Testis (tissue), 2 donors: ENCODE measurements at regions not wholly inside any gene's neighbourhood (a gene's known extent, or its start where the extent isn't known, plus 50 kb on each side); places are given as distances from the start of the nearest gene placed in this dataset.

Experiments used
- CTCF ChIP-seq, 3 experiments: fragments of 450-650 bp in 2 of 3; fragments of 200-600 bp in 1 of 3; sonication (generic) in 1 of 3; IDR thresholded peaks; one replicate each; pipeline ENCODE4 v1.5.1; 2016 to 2019; ENCODE audit warnings: antibody characterized with exemption in 3 of 3, mild to moderate bottlenecking in 2 of 3, moderate library complexity in 1 of 3
- POLR2A ChIP-seq: fragments of 450-650 bp; IDR thresholded peaks from one replicate; pipeline ENCODE4 v1.6.1; 2017; ENCODE audit warnings: antibody characterized with exemption, mild to moderate bottlenecking, moderate library complexity

- TF ChIP-seq CTCF (IDR thresholded peaks at IDR 0.05) (no peak), POLR2A (no peak)
These were observed 131.2 kb downstream of the SH3BGRL2 start for GRCh38 chr6:79762370-79762769.
